HG03460 (cell line): ENCODE measurements at regions not wholly inside any gene's neighbourhood (a gene's known extent, or its start where the extent isn't known, plus 50 kb on each side); places are given as distances from the start of the nearest gene placed in this dataset.

Experiments
- ATAC-seq: cut with Tn5 transposase; IDR thresholded peaks from one replicate; pipeline ENCODE4 v1.9.1; 2021; ENCODE audit not compliant: unreplicated experiment

GRCh38 chr5:21694567-21694966, 1158.6 kb downstream of the CDH12 start:
- ATAC-seq = no peak

GRCh38 chr5:21693591-21693990, 1159.6 kb downstream of the CDH12 start:
- no peak for ATAC-seq

GRCh38 chr5:21689587-21689986, 1163.6 kb downstream of the CDH12 start:
- no peak for ATAC-seq

- no peak for ATAC-seq
Measured at GRCh38 chr5:21688655-21689054, 1164.5 kb downstream of the CDH12 start.

GRCh38 chr5:21687621-21688020, 1165.5 kb downstream of the CDH12 start:
- ATAC-seq = no peak

- ATAC-seq = no peak
Measured at GRCh38 chr5:21686706-21687105, 1166.4 kb downstream of the CDH12 start.

- ATAC-seq = no peak
Measured at GRCh38 chr5:21685522-21685921, 1167.6 kb downstream of the CDH12 start.

- no peak for ATAC-seq
Measured at GRCh38 chr5:21684992-21685391, 1168.2 kb downstream of the CDH12 start.

GRCh38 chr5:21681911-21682310, 1171.2 kb downstream of the CDH12 start:
- ATAC-seq = no peak

GRCh38 chr5:21680641-21681040, 1172.5 kb downstream of the CDH12 start:
- no peak for ATAC-seq

- ATAC-seq = no peak
Measured at GRCh38 chr5:21680196-21680595, 1172.9 kb downstream of the CDH12 start.

- no peak for ATAC-seq
Measured at GRCh38 chr5:21678526-21678925, 1174.6 kb downstream of the CDH12 start.

GRCh38 chr5:21672911-21673310, 1180.2 kb downstream of the CDH12 start:
- no peak for ATAC-seq

GRCh38 chr5:21672360-21672759, 1180.8 kb downstream of the CDH12 start:
- ATAC-seq = no peak

GRCh38 chr5:21665524-21665923, 1187.6 kb downstream of the CDH12 start:
- no peak for ATAC-seq

- no peak for ATAC-seq
Measured at GRCh38 chr5:21663082-21663481, 1190.1 kb downstream of the CDH12 start.

- no peak for ATAC-seq
Measured at GRCh38 chr5:21661184-21661583, 1192.0 kb downstream of the CDH12 start.

GRCh38 chr5:21654556-21654955, 1198.6 kb downstream of the CDH12 start:
- no peak for ATAC-seq

- no peak for ATAC-seq
Measured at GRCh38 chr5:21649969-21650368, 1203.2 kb downstream of the CDH12 start.

- no peak for ATAC-seq
Measured at GRCh38 chr5:21646469-21646868, 1206.7 kb downstream of the CDH12 start.

GRCh38 chr5:21644032-21644431, 1209.1 kb downstream of the CDH12 start:
- no peak for ATAC-seq

- ATAC-seq = no peak
Measured at GRCh38 chr5:21642312-21642711, 1210.8 kb downstream of the CDH12 start.

- ATAC-seq = no peak
Measured at GRCh38 chr5:21623831-21624230, 1229.3 kb downstream of the CDH12 start.

GRCh38 chr5:21615195-21615765, 1237.9 kb downstream of the CDH12 start:
- ATAC-seq = no peak
